ENCODE measurements at regions not wholly inside any gene's neighbourhood (a gene's known extent, or its start where the extent isn't known, plus 50 kb on each side); places are given as distances from the start of the nearest gene placed in this dataset.

- CTCF ChIA-PET, result no interaction called here
- TF ChIP-seq ZNF658 (tag by site-specific recombination; IDR thresholded peaks at IDR 0.05) (no peak), ZFP69B (tag by site-specific recombination; IDR thresholded peaks at IDR 0.05) (no peak), PRDM10 (tag by site-specific recombination; IDR thresholded peaks at IDR 0.05) (no peak), ZNF169 (tag by site-specific recombination; IDR thresholded peaks at IDR 0.05) (no peak), ZNF146 (tag by site-specific recombination; IDR thresholded peaks at IDR 0.05) (no peak), ZNF311 (tag by site-specific recombination; IDR thresholded peaks at IDR 0.05; ENCODE audit: borderline replicate concordance) (no peak), EGR2 (tag by site-specific recombination; IDR thresholded peaks at IDR 0.05; ENCODE audit: low read depth) (no peak), ZBTB17 (tag by site-specific recombination; IDR thresholded peaks at IDR 0.05) (no peak)
Measured at GRCh38 chr5:105195765-105196164, 1633.2 kb upstream of the NUDT12 start.

GRCh38 chr5:105172918-105173317 is 1610.3 kb upstream of the NUDT12 start:
- CTCF ChIA-PET, result interaction anchor here (0.6 kb wide), 1 partner anchor 9 kb away, joined by 4 read pairs; no protein-coding TSS in a partner anchor
- Histone ChIP-seq H3K4me1 (ENCODE audit: control insufficient read depth, insufficient read depth, low read length) (no peaks in the 10 kb centered on the region), H3K27ac (ENCODE audit: extremely low read depth, low read depth, low read length) (no peak overlapping the region), H3K4me3 (ENCODE audit: low read depth, low read length) (no peak overlapping the region), H3K36me3 (ENCODE audit: control insufficient read depth in 2 of 2, insufficient read depth in 1 of 2, low read length in 2 of 2) (no peaks in the 10 kb centered on the region), H3K9me3 (ENCODE audit: control insufficient read depth, insufficient read depth, low read depth, low read length) (no peaks in the 10 kb centered on the region)
- POLR2A ChIA-PET, result no interaction called here
- TF ChIP-seq ZXDB (tag by site-specific recombination; IDR thresholded peaks at IDR 0.05) (no peak), ZNF658 (tag by site-specific recombination; IDR thresholded peaks at IDR 0.05) (no peak), ZNF843 (tag by site-specific recombination; IDR thresholded peaks at IDR 0.05) (no peak), ZNF155 (tag by site-specific recombination; IDR thresholded peaks at IDR 0.05) (no peak), ZNF692 (tag by site-specific recombination; IDR thresholded peaks at IDR 0.05) (no peak), ZFP3 (tag by site-specific recombination; IDR thresholded peaks at IDR 0.05; ENCODE audit: low read depth) (no peak)

More at GRCh38 chr5:105195765-105196164, 1633.2 kb upstream of the NUDT12 start:
- Histone ChIP-seq H3K9me3 (ENCODE audit: control insufficient read depth, insufficient read depth, low read depth, low read length) (no peaks in the 10 kb centered on the region), H3K4me1 (ENCODE audit: control insufficient read depth, insufficient read depth, low read length) (no peaks in the 10 kb centered on the region), H3K36me3 (ENCODE audit: control insufficient read depth in 2 of 2, insufficient read depth in 1 of 2, low read length in 2 of 2) (no peaks in the 10 kb centered on the region), H3K4me3 (ENCODE audit: low read depth, low read length) (no peak overlapping the region), H3K27ac (ENCODE audit: extremely low read depth, low read depth, low read length) (no peak overlapping the region)
- POLR2A ChIA-PET, result no interaction called here

- H3K4me1 ChIP-seq (ENCODE audit: control insufficient read depth, insufficient read depth, low read length), result no peaks in the 10 kb centered on the region
- ChIA-PET POLR2A (no interaction called here), CTCF (no interaction called here)
- no peak overlapping the region for H3K4me3 ChIP-seq (ENCODE audit: low read depth, low read length)
- H3K9me3 ChIP-seq (ENCODE audit: control insufficient read depth, insufficient read depth, low read depth, low read length), result no peaks in the 10 kb centered on the region
- H3K27ac ChIP-seq (ENCODE audit: extremely low read depth, low read depth, low read length), result no peak overlapping the region
- no peaks in the 10 kb centered on the region for H3K36me3 ChIP-seq (ENCODE audit: control insufficient read depth in 2 of 2, insufficient read depth in 1 of 2, low read length in 2 of 2)
- TF ChIP-seq GLI4 (tag by site-specific recombination; IDR thresholded peaks at IDR 0.05) (no peak), ZNF677 (tag by site-specific recombination; IDR thresholded peaks at IDR 0.05) (no peak), SETDB1 (IDR thresholded peaks at IDR 0.05; ENCODE audit: insufficient read length, low read length) (no peak), ZSCAN18 (tag by site-specific recombination; IDR thresholded peaks at IDR 0.05) (no peak), BCL11B (tag by site-specific recombination; IDR thresholded peaks at IDR 0.05; ENCODE audit: low read depth) (no peak), ZNF214 (tag by site-specific recombination; IDR thresholded peaks at IDR 0.05; ENCODE audit: borderline replicate concordance) (no peak), ZNF580 (tag by site-specific recombination; IDR thresholded peaks at IDR 0.05) (no peak), KLF7 (tag by site-specific recombination; IDR thresholded peaks at IDR 0.05; ENCODE audit: borderline replicate concordance) (no peak), ZNF302 (tag by site-specific recombination; IDR thresholded peaks at IDR 0.05; ENCODE audit: low read depth) (no peak), YY1 (tag by site-specific recombination; IDR thresholded peaks at IDR 0.05) (no peak), ZNF202 (tag by site-specific recombination; IDR thresholded peaks at IDR 0.05; ENCODE audit: borderline replicate concordance) (no peak)
Measured at GRCh38 chr5:105168806-105169205, 1606.2 kb upstream of the NUDT12 start.

Data from HEK293 (cell line).